ENCODE measurements at regions not wholly inside any gene's neighbourhood (a gene's known extent, or its start where the extent isn't known, plus 50 kb on each side); places are given as distances from the start of the nearest gene placed in this dataset.

DNA sequence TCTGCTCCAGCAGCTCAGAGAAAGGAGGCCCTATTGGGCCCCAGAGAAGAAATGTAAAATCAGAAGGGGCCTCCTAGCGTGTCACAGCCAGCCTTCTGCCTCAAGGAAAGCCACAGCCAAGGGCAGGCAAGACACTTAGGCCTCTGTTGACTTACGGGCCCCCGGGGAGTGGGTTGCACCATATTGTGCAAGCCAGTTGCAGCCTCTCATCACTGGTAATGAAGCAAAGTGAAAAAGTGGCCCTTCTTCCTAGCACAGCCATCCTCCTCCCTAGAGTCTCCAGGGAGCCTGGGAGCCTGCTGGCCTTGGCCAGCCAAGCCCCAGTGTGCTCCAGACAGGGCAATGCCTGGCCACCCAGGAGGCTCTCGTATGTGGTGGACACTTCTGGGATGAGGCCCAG lies 56.2 kb upstream of the GDF10 start:
- DNase-seq, result no peak
- POLR2A ChIA-PET (ENCODE audit: unreplicated experiment), result no interaction called here
- no peaks in the 10 kb centered on the region for H3K9me3 ChIP-seq (ENCODE audit: insufficient read depth, low read depth)
- no peaks in the 10 kb centered on the region for H3K9me2 ChIP-seq (ENCODE audit: insufficient read depth)
- no peaks in the 10 kb centered on the region for H3K4me1 ChIP-seq (replicated peaks; ENCODE audit: insufficient read depth)
- no peak overlapping the region for H2AFZ ChIP-seq
- H3K4me3 ChIP-seq, result no peak overlapping the region
- no TSS peak for BruUV-seq (replicated peaks)
- no peaks in the 10 kb centered on the region for H3K79me2 ChIP-seq (ENCODE audit: low read depth)
- H4K20me1 ChIP-seq (ENCODE audit: insufficient read depth), result no peaks in the 10 kb centered on the region
- no peak overlapping the region for H3K4me2 ChIP-seq
- intact Hi-C loops (cut with micrococcal nuclease; ENCODE audit: unreplicated experiment), result no loop called here
- CTCF ChIA-PET, result no interaction called here
- H3K36me3 ChIP-seq (ENCODE audit: low read depth), result no peaks in the 10 kb centered on the region
- no peak overlapping the region for H3K27ac ChIP-seq
- TF ChIP-seq, protein P1, sequence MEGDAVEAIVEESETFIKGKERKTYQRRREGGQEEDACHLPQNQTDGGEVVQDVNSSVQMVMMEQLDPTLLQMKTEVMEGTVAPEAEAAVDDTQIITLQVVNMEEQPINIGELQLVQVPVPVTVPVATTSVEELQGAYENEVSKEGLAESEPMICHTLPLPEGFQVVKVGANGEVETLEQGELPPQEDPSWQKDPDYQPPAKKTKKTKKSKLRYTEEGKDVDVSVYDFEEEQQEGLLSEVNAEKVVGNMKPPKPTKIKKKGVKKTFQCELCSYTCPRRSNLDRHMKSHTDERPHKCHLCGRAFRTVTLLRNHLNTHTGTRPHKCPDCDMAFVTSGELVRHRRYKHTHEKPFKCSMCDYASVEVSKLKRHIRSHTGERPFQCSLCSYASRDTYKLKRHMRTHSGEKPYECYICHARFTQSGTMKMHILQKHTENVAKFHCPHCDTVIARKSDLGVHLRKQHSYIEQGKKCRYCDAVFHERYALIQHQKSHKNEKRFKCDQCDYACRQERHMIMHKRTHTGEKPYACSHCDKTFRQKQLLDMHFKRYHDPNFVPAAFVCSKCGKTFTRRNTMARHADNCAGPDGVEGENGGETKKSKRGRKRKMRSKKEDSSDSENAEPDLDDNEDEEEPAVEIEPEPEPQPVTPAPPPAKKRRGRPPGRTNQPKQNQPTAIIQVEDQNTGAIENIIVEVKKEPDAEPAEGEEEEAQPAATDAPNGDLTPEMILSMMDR (conservative IDR thresholded peaks at IDR 0.05), result no peak
- no peak for TF ChIP-seq EZH2 (IDR thresholded peaks at IDR 0.05; ENCODE audit: low read depth)
- no peaks in the 10 kb centered on the region; the same call in 1 of the 2 replicates for H3K27me3 ChIP-seq (ENCODE audit: insufficient read depth, low read depth)
- H3F3A ChIP-seq (ENCODE audit: insufficient read depth, low read depth), result no peaks in the 10 kb centered on the region

DNA sequence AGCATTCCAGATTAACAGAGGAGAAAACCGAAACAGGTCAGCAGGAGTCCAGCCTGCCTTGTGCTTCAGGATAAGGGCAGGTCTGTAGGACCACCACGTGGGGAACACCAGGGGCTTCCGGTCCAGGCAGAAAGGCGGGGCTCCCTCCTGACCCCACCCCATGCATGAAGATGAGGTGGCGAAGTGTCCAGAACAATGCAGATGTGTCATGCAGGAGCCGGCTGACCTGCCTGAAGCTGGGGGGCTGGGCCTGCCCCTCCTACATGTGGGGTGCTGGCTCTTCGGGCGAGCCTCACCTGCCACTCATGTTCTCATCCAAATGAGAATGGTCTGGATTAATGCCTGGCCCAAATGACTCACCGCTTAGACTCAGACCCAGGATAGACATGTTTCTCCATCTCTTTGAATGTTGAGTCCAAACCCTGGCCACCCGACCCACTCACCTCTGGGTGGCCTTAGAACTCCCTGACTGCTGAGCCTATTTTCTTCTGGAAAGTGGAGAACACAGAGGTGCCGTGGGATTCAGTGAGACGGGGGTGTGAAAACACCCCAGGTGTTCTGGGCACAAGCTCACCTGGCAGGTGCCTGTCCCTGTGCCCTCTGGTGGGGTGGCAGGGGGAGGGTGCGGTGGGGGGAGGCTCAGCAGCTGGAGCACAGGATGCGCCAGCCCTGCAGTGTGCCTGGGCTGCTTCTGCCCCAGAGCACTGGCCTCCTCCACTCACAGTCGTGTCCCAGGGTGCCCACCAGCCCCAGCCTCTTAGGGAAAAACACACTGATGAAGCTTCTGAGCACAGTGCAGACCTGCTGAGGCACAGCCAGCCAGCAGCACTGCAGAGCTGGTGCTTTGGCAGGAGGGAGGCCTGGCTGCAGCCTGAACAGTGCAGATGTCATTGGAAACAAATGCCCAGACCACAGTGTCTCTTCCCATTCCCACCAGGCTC lies 55.2 kb upstream of the GDF10 start:
- Histone ChIP-seq H3F3A (ENCODE audit: insufficient read depth, low read depth) (no peaks in the 10 kb centered on the region), H4K20me1 (ENCODE audit: insufficient read depth) (no peaks in the 10 kb centered on the region), H3K79me2 (ENCODE audit: low read depth) (no peaks in the 10 kb centered on the region), H2AFZ (no peak overlapping the region), H3K27ac (no peak overlapping the region), H3K9me3 (ENCODE audit: insufficient read depth, low read depth) (no peaks in the 10 kb centered on the region), H3K9me2 (ENCODE audit: insufficient read depth) (no peaks in the 10 kb centered on the region), H3K4me3 (no peak overlapping the region), H3K36me3 (ENCODE audit: low read depth) (no peaks in the 10 kb centered on the region), H3K4me1 (replicated peaks; ENCODE audit: insufficient read depth) (no peaks in the 10 kb centered on the region), H3K27me3 (ENCODE audit: insufficient read depth, low read depth) (no peaks in the 10 kb centered on the region; the same call in 1 of the 2 replicates), H3K4me2 (no peak overlapping the region)
- ChIA-PET POLR2A (ENCODE audit: unreplicated experiment) (no interaction called here), CTCF (interaction anchor here (0.9 kb wide), 1 partner anchor 38 kb away, joined by 8 read pairs; no protein-coding TSS in a partner anchor)
- TF ChIP-seq EZH2 (IDR thresholded peaks at IDR 0.05; ENCODE audit: low read depth), result no peak
- TF ChIP-seq, protein P1 (conservative IDR thresholded peaks at IDR 0.05), result no peak
- no peak for DNase-seq
- BruUV-seq (replicated peaks), result no TSS peak
- intact Hi-C loops (cut with micrococcal nuclease; ENCODE audit: unreplicated experiment), result no loop called here

DNA sequence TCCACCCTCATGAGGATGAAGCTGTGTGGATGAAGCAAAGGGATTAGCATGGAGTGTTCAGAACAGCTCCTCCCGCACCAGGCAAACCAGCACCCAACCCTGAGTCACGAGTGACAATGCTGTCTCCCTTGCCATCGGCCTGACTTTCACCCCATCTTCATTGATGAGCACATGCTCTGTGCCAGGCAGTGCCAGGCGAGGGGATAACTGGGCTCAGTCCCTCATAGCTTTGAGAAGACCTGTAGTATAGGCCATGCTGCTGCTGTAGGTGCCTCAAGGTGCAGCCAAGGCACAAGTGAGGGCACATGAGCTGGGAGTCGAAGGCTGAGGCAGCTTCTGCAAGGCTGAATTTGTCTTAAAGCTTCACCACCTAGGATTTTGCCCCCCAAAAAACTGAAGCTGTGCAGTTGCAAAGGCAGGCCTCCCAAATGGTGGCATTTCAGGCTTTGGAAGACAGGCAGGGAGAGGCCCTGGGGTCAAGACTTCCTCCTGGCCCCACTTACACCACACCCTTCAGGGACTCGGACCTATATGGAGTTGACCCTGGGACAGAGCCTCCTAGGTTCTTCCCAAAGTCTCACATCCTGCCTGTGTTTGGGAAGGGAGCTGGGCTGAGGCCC lies 54.2 kb upstream of the GDF10 start:
- Histone ChIP-seq H3K27ac (no peak overlapping the region), H4K20me1 (ENCODE audit: insufficient read depth) (no peaks in the 10 kb centered on the region), H3K4me3 (no peak overlapping the region), H3K36me3 (ENCODE audit: low read depth) (no peaks in the 10 kb centered on the region), H3K9me2 (ENCODE audit: insufficient read depth) (no peaks in the 10 kb centered on the region), H3K9me3 (ENCODE audit: insufficient read depth, low read depth) (no peaks in the 10 kb centered on the region), H3K27me3 (ENCODE audit: insufficient read depth, low read depth) (no peaks in the 10 kb centered on the region; the same call in 1 of the 2 replicates), H3K79me2 (ENCODE audit: low read depth) (no peaks in the 10 kb centered on the region), H3K4me2 (no peak overlapping the region), H3F3A (ENCODE audit: insufficient read depth, low read depth) (no peaks in the 10 kb centered on the region), H3K4me1 (replicated peaks; ENCODE audit: insufficient read depth) (no peaks in the 10 kb centered on the region), H2AFZ (no peak overlapping the region)
- TF ChIP-seq EZH2 (IDR thresholded peaks at IDR 0.05; ENCODE audit: low read depth), result no peak
- TF ChIP-seq, protein P1 (conservative IDR thresholded peaks at IDR 0.05), result no peak
- ChIA-PET POLR2A (ENCODE audit: unreplicated experiment) (interaction anchor here (0.6 kb wide), 1 partner anchor 74 kb away, joined by 4 read pairs; no protein-coding TSS in a partner anchor), CTCF (no interaction called here)
- no TSS peak for BruUV-seq (replicated peaks)
- no peak for DNase-seq
- intact Hi-C loops (cut with micrococcal nuclease; ENCODE audit: unreplicated experiment), result no loop called here
